Neuronal stem cell (in vitro differentiated cells): ENCODE measurements at regions not wholly inside any gene's neighbourhood (a gene's known extent, or its start where the extent isn't known, plus 50 kb on each side); places are given as distances from the start of the nearest gene placed in this dataset.

Experiments used
- DNase-seq: peaks from one replicate; pipeline ENCODE4 v3.0.0-alpha.2; 2013; ENCODE audit warnings: low spot score
- H2AFZ ChIP-seq: one replicate; pipeline ENCODE4 v1.6.1; 2013; ENCODE audit warnings: mild to moderate bottlenecking, low read length, inconsistent platforms
- H2AK5ac ChIP-seq: 2 replicates; pipeline ENCODE4 v1.6.1; 2013; ENCODE audit warnings: low read depth, mild to moderate bottlenecking, inconsistent platforms, low read length, moderate library complexity, mixed read lengths
- H2BK120ac ChIP-seq: 2 replicates; pipeline ENCODE4 v1.6.1; 2013; ENCODE audit warnings: low read depth, mild to moderate bottlenecking, inconsistent platforms, low read length, moderate library complexity, mixed read lengths
- H2BK12ac ChIP-seq: one replicate; pipeline ENCODE4 v1.6.1; 2013; ENCODE audit warnings: low read length, inconsistent platforms
- H2BK15ac ChIP-seq: 2 replicates; pipeline ENCODE4 v1.6.1; 2013; ENCODE audit warnings: mild to moderate bottlenecking, low read length, inconsistent platforms, mixed read lengths
- H2BK5ac ChIP-seq: one replicate; pipeline ENCODE4 v1.6.1; 2013; ENCODE audit warnings: inconsistent platforms, mild to moderate bottlenecking, low read length, moderate library complexity
- H3K14ac ChIP-seq: one replicate; pipeline ENCODE4 v1.6.1; 2013; ENCODE audit warnings: low read length, inconsistent platforms
- H3K18ac ChIP-seq: 2 replicates; pipeline ENCODE4 v1.6.1; 2013; ENCODE audit warnings: low read length, inconsistent platforms
- H3K23ac ChIP-seq: 2 replicates; pipeline ENCODE4 v1.6.1; 2013; ENCODE audit warnings: low read depth, mild to moderate bottlenecking, mixed read lengths, low read length, inconsistent platforms; ENCODE audit not compliant: poor library complexity
- H3K27ac ChIP-seq: replicated peaks from 3 replicates; pipeline ENCODE4 v1.5.1; 2013; ENCODE audit warnings: low read length, inconsistent platforms
- H3K27me3 ChIP-seq, 3 experiments: 2 replicates each; pipeline ENCODE4 v1.6.1; 2013; ENCODE audit warnings: low read length in 3 of 3, mild to moderate bottlenecking in 2 of 3, inconsistent platforms in 1 of 3, low read depth in 1 of 3, mixed read lengths in 1 of 3, moderate library complexity in 1 of 3; ENCODE audit not compliant: control insufficient read depth in 3 of 3, insufficient read depth in 3 of 3
- H3K36me3 ChIP-seq, 2 donors: replicated peaks in 1 of 2; 2 replicates each; pipeline ENCODE4 v1.6.1; 2013; ENCODE audit warnings: low read length in 2 of 2; ENCODE audit not compliant: control insufficient read depth in 2 of 2, insufficient read depth in 2 of 2
- H3K4ac ChIP-seq: 2 replicates; pipeline ENCODE4 v1.6.1; 2013; ENCODE audit warnings: inconsistent platforms, mild to moderate bottlenecking, low read length, moderate library complexity
- H3K4me1 ChIP-seq, 2 donors: 1 replicate in 1 of 2; 2 replicates in 1 of 2; pipeline ENCODE4 v1.6.1; 2013; ENCODE audit warnings: low read length in 2 of 2, low read depth in 1 of 2; ENCODE audit not compliant: control insufficient read depth in 2 of 2, insufficient read depth in 1 of 2
- H3K4me2 ChIP-seq: one replicate; pipeline ENCODE4 v1.6.1; 2013; ENCODE audit warnings: mild to moderate bottlenecking, low read length, inconsistent platforms; ENCODE audit not compliant: insufficient read depth, poor library complexity, severe bottlenecking
- H3K4me3 ChIP-seq, 2 donors: 2 replicates each; pipeline ENCODE4 v1.5.1; 2013; ENCODE audit warnings: low read length in 2 of 2, mild to moderate bottlenecking in 2 of 2, inconsistent platforms in 1 of 2, moderate library complexity in 1 of 2
- H3K79me1 ChIP-seq: one replicate; pipeline ENCODE4 v1.6.1; 2013; ENCODE audit warnings: low read depth, mild to moderate bottlenecking, inconsistent platforms, low read length, moderate library complexity
- H3K9ac ChIP-seq: one replicate; pipeline ENCODE4 v1.6.1; 2013; ENCODE audit warnings: mild to moderate bottlenecking, low read depth, low read length, inconsistent platforms; ENCODE audit not compliant: poor library complexity
- H3K9me3 ChIP-seq, 2 donors: replicated peaks in 1 of 2; 2 replicates each; pipeline versions ENCODE3 to v1.6.1; 2013; ENCODE audit warnings: low read length in 2 of 2, mild to moderate bottlenecking in 2 of 2, inconsistent platforms in 1 of 2, low read depth in 1 of 2, mixed read lengths in 1 of 2, moderate library complexity in 1 of 2; ENCODE audit not compliant: control insufficient read depth in 2 of 2, insufficient read depth in 1 of 2
- H4K8ac ChIP-seq: one replicate; pipeline ENCODE4 v1.6.1; 2013; ENCODE audit warnings: low read depth, mild to moderate bottlenecking, inconsistent platforms, low read length, moderate library complexity
- H4K91ac ChIP-seq: one replicate; pipeline ENCODE4 v1.6.1; 2013; ENCODE audit warnings: low read length, low read depth, mild to moderate bottlenecking, inconsistent platforms; ENCODE audit not compliant: poor library complexity
- WGBS, 2 donors: extraction: QIAGEN DNeasy Blood & Tissue Kit; methylation state at CpG; one replicate each; pipeline ENCODE4 v1.1.7; 2013; ENCODE audit warnings: missing lambda C conversion rate in 2 of 2, mixed read lengths in 1 of 2; ENCODE audit not compliant: insufficient read length in 2 of 2, insufficient replicate concordance in 1 of 2; ENCODE audit errors: extremely low coverage in 2 of 2; 5-methylcytosine and 5-hydroxymethylcytosine counted together

- H4K8ac ChIP-seq, result no peak overlapping the region
- WGBS, 2 donors, result no CpG with 5 or more reads among the region's 8 CpGs
- no peak overlapping the region for H3K23ac ChIP-seq
- H2BK120ac ChIP-seq, result no peak overlapping the region
- H3K9ac ChIP-seq, result no peak overlapping the region
- no peaks in the 10 kb centered on the region for H3K36me3 ChIP-seq
- no peak overlapping the region for H2BK5ac ChIP-seq
- H3K4ac ChIP-seq, result no peak overlapping the region
- no peak overlapping the region for H3K27ac ChIP-seq
- DNase-seq, result no peak
- H3K14ac ChIP-seq, result no peak overlapping the region
- peak overlapping the region in 1 of 2 donors; percentile 13 for H3K4me3 ChIP-seq
- no peaks in the 10 kb centered on the region for H3K9me3 ChIP-seq
- H4K91ac ChIP-seq, result no peak overlapping the region
- H2BK15ac ChIP-seq, result no peak overlapping the region
- no peak overlapping the region for H3K4me2 ChIP-seq
- H2AK5ac ChIP-seq, result no peak overlapping the region
- H3K79me1 ChIP-seq, result no peaks in the 10 kb centered on the region
- no peak overlapping the region for H2AFZ ChIP-seq
- H3K18ac ChIP-seq, result no peak overlapping the region
- H2BK12ac ChIP-seq, result no peak overlapping the region
- H3K27me3 ChIP-seq, result no peaks in the 10 kb centered on the region
- peaks cover 0 to 5% of the 10 kb centered on the region in 2 donors for H3K4me1 ChIP-seq
Measured at GRCh38 chr6:147055821-147056392, 148.3 kb upstream of the STXBP5 start.

GRCh38 chr6:147057188-147057587 is 147.0 kb upstream of the STXBP5 start:
- Histone ChIP-seq H3K23ac (no peak overlapping the region), H3K4me3 (no peak overlapping the region), H3K4ac (no peak overlapping the region), H3K14ac (no peak overlapping the region), H3K36me3 (no peaks in the 10 kb centered on the region), H2AK5ac (no peak overlapping the region), H2BK5ac (no peak overlapping the region), H4K8ac (no peak overlapping the region), H3K9ac (no peak overlapping the region), H3K27me3 (no peaks in the 10 kb centered on the region), H3K79me1 (no peaks in the 10 kb centered on the region), H3K9me3 (no peaks in the 10 kb centered on the region), H2BK15ac (no peak overlapping the region), H2BK120ac (no peak overlapping the region), H3K18ac (no peak overlapping the region), H3K4me1 (peaks cover 0 to 5% of the 10 kb centered on the region in 2 donors), H3K4me2 (no peak overlapping the region), H3K27ac (no peak overlapping the region), H2BK12ac (no peak overlapping the region), H2AFZ (no peak overlapping the region), H4K91ac (no peak overlapping the region)
- DNase-seq, result no peak
- WGBS, 2 donors, result no CpG with 5 or more reads among the region's 1 CpG

DNA sequence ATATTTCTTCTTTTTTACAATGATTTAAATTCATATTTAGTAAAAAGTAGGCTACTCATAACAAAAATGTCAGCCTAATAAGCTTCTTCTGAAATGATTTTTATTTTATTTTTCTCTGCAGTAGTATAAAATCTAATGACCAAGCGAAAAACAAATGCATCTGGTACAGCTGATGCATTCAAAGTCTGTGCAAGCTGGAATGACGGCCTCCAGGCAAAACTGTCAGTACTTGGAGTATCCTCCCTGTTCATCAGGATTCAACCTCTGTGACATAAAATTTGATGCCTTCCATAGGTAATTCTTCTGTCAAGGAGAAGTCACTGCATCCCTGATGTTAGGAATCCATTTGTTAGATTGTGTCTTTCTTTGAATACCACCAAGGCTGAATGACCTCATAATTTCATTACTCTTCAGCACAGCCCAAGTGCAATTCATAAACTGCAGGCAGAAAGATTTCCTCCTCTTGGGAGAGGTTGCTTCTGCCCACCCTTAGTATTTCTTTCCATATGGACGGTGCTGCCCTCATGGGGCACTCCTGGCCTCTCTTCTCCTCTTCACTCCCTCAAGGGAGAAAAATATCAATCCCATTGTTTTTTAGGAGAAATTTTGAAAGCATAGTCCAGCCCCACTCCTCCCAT is 146.4 kb upstream of the STXBP5 start:
- Histone ChIP-seq H2AFZ (no peak overlapping the region), H3K18ac (no peak overlapping the region), H3K23ac (no peak overlapping the region), H2BK15ac (no peak overlapping the region), H3K14ac (no peak overlapping the region), H3K9me3 (no peaks in the 10 kb centered on the region), H3K27me3 (no peaks in the 10 kb centered on the region), H3K4ac (no peak overlapping the region), H3K36me3 (no peaks in the 10 kb centered on the region), H2BK12ac (no peak overlapping the region), H2BK5ac (no peak overlapping the region), H2BK120ac (no peak overlapping the region), H3K4me1 (peaks cover 0 to 5% of the 10 kb centered on the region in 2 donors), H4K8ac (no peak overlapping the region), H2AK5ac (no peak overlapping the region), H3K4me2 (no peak overlapping the region), H3K27ac (no peak overlapping the region), H3K4me3 (no peak overlapping the region), H3K79me1 (no peaks in the 10 kb centered on the region), H4K91ac (no peak overlapping the region), H3K9ac (no peak overlapping the region)
- no peak for DNase-seq
- WGBS, 2 donors, result no CpG with 5 or more reads among the region's 3 CpGs

- no peaks in the 10 kb centered on the region for H3K79me1 ChIP-seq
- no peak overlapping the region for H3K9ac ChIP-seq
- no peak overlapping the region for H2AFZ ChIP-seq
- H3K14ac ChIP-seq, result no peak overlapping the region
- H4K91ac ChIP-seq, result no peak overlapping the region
- H3K4me1 ChIP-seq, result no peaks in the 10 kb centered on the region
- no peak overlapping the region for H3K4me3 ChIP-seq
- H3K18ac ChIP-seq, result no peak overlapping the region
- no CpG with 5 or more reads among the region's 1 CpG for WGBS, 2 donors
- no peak overlapping the region for H3K4me2 ChIP-seq
- no peak for DNase-seq
- no peak overlapping the region for H2BK120ac ChIP-seq
- H3K36me3 ChIP-seq, result no peaks in the 10 kb centered on the region
- H3K9me3 ChIP-seq, result no peaks in the 10 kb centered on the region
- no peak overlapping the region for H3K4ac ChIP-seq
- no peak overlapping the region for H2BK5ac ChIP-seq
- H2AK5ac ChIP-seq, result no peak overlapping the region
- no peak overlapping the region for H3K23ac ChIP-seq
- no peak overlapping the region for H4K8ac ChIP-seq
- H2BK12ac ChIP-seq, result no peak overlapping the region
- H3K27ac ChIP-seq, result no peak overlapping the region
- H2BK15ac ChIP-seq, result no peak overlapping the region
- H3K27me3 ChIP-seq, result no peaks in the 10 kb centered on the region
Measured at GRCh38 chr6:147058786-147059385, 145.3 kb upstream of the STXBP5 start.
